HepG2 (cell line): ENCODE measurements at regions not wholly inside any gene's neighbourhood (a gene's known extent, or its start where the extent isn't known, plus 50 kb on each side); places are given as distances from the start of the nearest gene placed in this dataset.

Experiments
- ATAC-seq: fragments of 200-7000 bp; cut with Tn5 transposase; 3 replicates; pipeline ENCODE4 v1.9.1; 2020; ENCODE audit warnings: mild to moderate bottlenecking, moderate library complexity
- BruUV-seq: library from RNA; stranded (reverse); fragments of 400-500 nt; replicated peaks from 2 replicates; lab custom pipeline; 2021; lab: Mats Ljungman, UMichigan
- CTCF ChIA-PET: fragments of 300-600 bp; formaldehyde crosslinking; extraction: SDS; loops from one replicate; lab custom pipeline; 2021; ENCODE audit warnings: low total read pairs, inconsistent platforms, low intra/inter-chr PET ratio; lab: Yijun Ruan, JAX
- POLR2A ChIA-PET: fragments of 350-600 bp; sonication (Branson Sonifier 250); formaldehyde crosslinking; loops from one replicate; lab custom pipeline; 2020; ENCODE audit warnings: antibody characterized with exemption, inconsistent platforms; lab: Yijun Ruan, JAX
- DNase-seq: peaks from one replicate; pipeline ENCODE4 v3.0.0-alpha.2; 2015; ENCODE audit warnings: low spot score
- FAIRE-seq: peaks from 3 replicates; lab custom pipeline; 2011; peaks lifted over from hg19 to GRCh38; lab: Jason Lieb, UNC
- H2AFZ ChIP-seq: one replicate; pipeline ENCODE4 v1.6.1; 2011; ENCODE audit warnings: low read length, inconsistent platforms
- H3K27ac ChIP-seq: fragments of 300-600 bp; 3 replicates; pipeline ENCODE4 v1.8.0; 2011; ENCODE audit warnings: mixed run types, mild to moderate bottlenecking, mixed read lengths, low read length, inconsistent platforms; ENCODE audit not compliant: insufficient read depth; ENCODE audit errors: extremely low read length
- H3K27me3 ChIP-seq, 2 experiments: fragments of 200-600 bp in 1 of 2; 2 replicates in 1 of 2; 3 replicates in 1 of 2; pipeline versions ENCODE4 v1.6.0 to v1.8.0; 2011; ENCODE audit warnings: low read length in 2 of 2, mild to moderate bottlenecking in 2 of 2, moderate library complexity in 2 of 2, inconsistent platforms in 1 of 2; ENCODE audit not compliant: insufficient read depth in 2 of 2, control insufficient read depth in 1 of 2
- H3K36me3 ChIP-seq, 2 experiments: fragments of 200-600 bp in 1 of 2; replicated peaks in 1 of 2; 2 replicates in 1 of 2; 3 replicates in 1 of 2; pipeline versions ENCODE4 v1.5.1 to v1.8.0; 2011; ENCODE audit warnings: low read length in 2 of 2, inconsistent platforms in 1 of 2; ENCODE audit not compliant: insufficient read depth in 2 of 2, control insufficient read depth in 1 of 2
- H3K4me1 ChIP-seq: 2 replicates; pipeline ENCODE4 v1.5.1; 2012; ENCODE audit warnings: low read length, inconsistent platforms; ENCODE audit not compliant: insufficient read depth
- H3K4me2 ChIP-seq: 2 replicates; pipeline ENCODE4 v1.6.0; 2011; ENCODE audit warnings: low read depth, low read length, inconsistent platforms
- H3K4me3 ChIP-seq, 3 experiments: fragments of 200-600 bp in 1 of 3; sonication (generic), shearing (Covaris generic) in 1 of 3; replicated peaks in 1 of 3; 2 replicates each; pipeline ENCODE4 v1.5.1; 2011 to 2016; ENCODE audit warnings: low read length in 3 of 3, inconsistent platforms in 2 of 3, low read depth in 2 of 3, mild to moderate bottlenecking in 2 of 3, control low read depth in 1 of 3, mixed read lengths in 1 of 3; ENCODE audit not compliant: insufficient read depth in 1 of 3
- H3K79me2 ChIP-seq: one replicate; pipeline ENCODE4 v1.6.1; 2011; ENCODE audit warnings: low read length, inconsistent platforms; ENCODE audit not compliant: insufficient read depth
- H3K9ac ChIP-seq: 2 replicates; pipeline ENCODE4 v1.6.0; 2011; ENCODE audit warnings: mild to moderate bottlenecking, low read depth, low read length, inconsistent platforms; ENCODE audit not compliant: insufficient read depth
- H3K9me3 ChIP-seq: 2 replicates; pipeline ENCODE4 v1.5.1; 2012; ENCODE audit warnings: mild to moderate bottlenecking, low read length
- H4K20me1 ChIP-seq: 2 replicates; pipeline ENCODE4 v1.6.0; 2011; ENCODE audit warnings: inconsistent platforms, mild to moderate bottlenecking, low read length, moderate library complexity; ENCODE audit not compliant: insufficient read depth
- ATF6 ChIP-seq: sonication (generic); formaldehyde crosslinking; conservative IDR thresholded peaks from 2 replicates; pipeline ENCODE4 v1.4.0; 2020; ENCODE audit warnings: missing genetic modification reagents
- E2F2 ChIP-seq: sonication (generic); formaldehyde crosslinking; IDR thresholded peaks from 2 replicates; pipeline ENCODE4 v1.4.0; 2020; ENCODE audit warnings: missing genetic modification reagents, borderline replicate concordance
- EHMT2 ChIP-seq: fragments of 200-600 bp; sonication (generic); IDR thresholded peaks from 2 replicates; pipeline ENCODE4 v1.7.0; 2017; ENCODE audit warnings: antibody characterized with exemption, low read depth, low read length, borderline replicate concordance
- GZF1 ChIP-seq: sonication (generic); formaldehyde crosslinking; IDR thresholded peaks from 2 replicates; pipeline ENCODE4 v1.5.1; 2020; ENCODE audit warnings: mild to moderate bottlenecking, missing genetic modification reagents
- KDM1A ChIP-seq: IDR thresholded peaks from 2 replicates; pipeline ENCODE4 v1.6.1; 2016; ENCODE audit warnings: missing compliant biosample characterization
- MIER3 ChIP-seq: IDR thresholded peaks from 2 replicates; pipeline ENCODE4 v1.6.1; 2016; ENCODE audit warnings: missing compliant biosample characterization, borderline replicate concordance
- WIZ ChIP-seq: sonication (generic); formaldehyde crosslinking; IDR thresholded peaks from 2 replicates; pipeline ENCODE4 v1.5.1; 2020; ENCODE audit warnings: mild to moderate bottlenecking, missing genetic modification reagents
- ZNF275 ChIP-seq: sonication (generic); formaldehyde crosslinking; IDR thresholded peaks from 2 replicates; pipeline ENCODE4 v1.8.0; 2022; ENCODE audit warnings: missing genetic modification reagents, mild to moderate bottlenecking, inconsistent platforms, borderline replicate concordance
- ZNF547 ChIP-seq: sonication (generic); formaldehyde crosslinking; IDR thresholded peaks from 2 replicates; pipeline ENCODE4 v1.5.1; 2020; ENCODE audit warnings: mild to moderate bottlenecking, missing genetic modification reagents
- ZNF562 ChIP-seq: sonication (generic); formaldehyde crosslinking; IDR thresholded peaks from 2 replicates; pipeline ENCODE4 v1.8.0; 2022; ENCODE audit warnings: missing genetic modification reagents, borderline replicate concordance
- ZNF563 ChIP-seq: sonication (generic); formaldehyde crosslinking; IDR thresholded peaks from 2 replicates; pipeline ENCODE4 v1.8.0; 2022; ENCODE audit warnings: mild to moderate bottlenecking, moderate library complexity, missing genetic modification reagents
- WGBS: methylation state at CpG from one replicate; pipeline ENCODE4 v1.1.6; 2017; ENCODE audit warnings: low lambda C conversion rate; 5-methylcytosine and 5-hydroxymethylcytosine counted together
- in situ Hi-C: cut with HindIII; loops from 2 replicates; pipeline ENCODE4 v1.10.0; 2017; ENCODE audit warnings: low pct_unique_long_range_greater_than_20kb; ENCODE audit not compliant: extremely low pct_ligation_motif_present
- intact Hi-C: fragments of 100-400 bp; cut with micrococcal nuclease; formaldehyde crosslinking; loops from one replicate; pipeline ENCODE4 v1.10.0; 2022; ENCODE audit not compliant: unreplicated experiment

- 3% methylated on average over 3 of the region's 3 CpGs for WGBS
- ATAC-seq (peak; percentile 74), FAIRE-seq (no peak), DNase-seq (peak; percentile 16)
- Histone ChIP-seq H3K9ac (no peak overlapping the region), H3K4me3 (no peak overlapping the region), H2AFZ (no peak overlapping the region), H3K27ac (no peak overlapping the region), H3K4me1 (peaks cover 18% of the 10 kb centered on the region), H4K20me1 (no peaks in the 10 kb centered on the region), H3K4me2 (peak overlapping the region; percentile 8; the same call in 1 of the 2 replicates), H3K36me3 (no peaks in the 10 kb centered on the region), H3K27me3 (no peaks in the 10 kb centered on the region), H3K79me2 (no peaks in the 10 kb centered on the region), H3K9me3 (no peaks in the 10 kb centered on the region)
- CTCF ChIA-PET, result no interaction called here
- BruUV-seq, result no TSS peak
- POLR2A ChIA-PET, result no interaction called here
- intact Hi-C loops (no loop called here), in situ Hi-C loops (no loop called here)
- TF ChIP-seq MIER3 (CRISPR knock-in tag) (no peak), ZNF547 (CRISPR knock-in tag) (no peak), ZNF563 (CRISPR knock-in tag) (no peak), WIZ (no peak), ATF6 (CRISPR knock-in tag) (no peak), KDM1A (no peak), ZNF562 (CRISPR knock-in tag) (no peak), E2F2 (CRISPR knock-in tag) (no peak), GZF1 (CRISPR knock-in tag) (no peak), EHMT2 (no peak), ZNF275 (CRISPR knock-in tag) (no peak)
Observed at GRCh38 chr2:84247532-84247931, 211.5 kb downstream of the SUCLG1 start.
